ENCODE measurements at regions not wholly inside any gene's neighbourhood (a gene's known extent, or its start where the extent isn't known, plus 50 kb on each side); places are given as distances from the start of the nearest gene placed in this dataset.
A peak's percentile ranks its signal among the peaks of the same experiment; 100 is the strongest.

- Mint-ChIP-seq H3K9me3 (peaks cover 2% of the 10 kb centered on the region), H3K27me3 (no peaks in the 10 kb centered on the region), H3K36me3 (ENCODE audit: low read depth) (peaks cover 5% of the 10 kb centered on the region), H3K4me1 (ENCODE audit: low read depth) (peaks cover 69% of the 10 kb centered on the region), H3K4me3 (peak overlapping the region; percentile 68), H3K27ac (peak overlapping the region; percentile 92)
- peak; percentile 81 for DNase-seq
- ATAC-seq = peak; percentile 52
- CTCF ChIA-PET = interaction anchor here (1.1 to 2.6 kb wide), 5 partner anchors 9 to 45 kb away, joined by 3 to 12 read pairs (median 5); no protein-coding TSS in a partner anchor
- POLR2A ChIA-PET = interaction anchor here (0.6 to 3.8 kb wide), 12 partner anchors 8 to 375 kb away, joined by 3 to 25 read pairs (median 6); partner anchors contain the start of gene IRF2BP2
- TF ChIP-seq CTCF (IDR thresholded peaks at IDR 0.05) = no peak
- intact Hi-C loops (cut with micrococcal nuclease) = no loop called here
These were observed 150.0 kb downstream of the TOMM20 start for GRCh38 chr1:234978397-234979295.

GRCh38 chr1:234977875-234978396 lies 150.7 kb downstream of the TOMM20 start:
- POLR2A ChIA-PET = interaction anchor here (0.6 to 3.8 kb wide), 7 partner anchors 8 to 366 kb away, joined by 3 to 25 read pairs (median 3); partner anchors contain the start of gene IRF2BP2
- intact Hi-C loops (cut with micrococcal nuclease) = no loop called here
- ATAC-seq (no peak), DNase-seq (no peak)
- Mint-ChIP-seq H3K9me3 (peaks cover 2% of the 10 kb centered on the region), H3K27ac (peak overlapping the region; percentile 92), H3K4me1 (ENCODE audit: low read depth) (peaks cover 71% of the 10 kb centered on the region), H3K27me3 (no peaks in the 10 kb centered on the region), H3K36me3 (ENCODE audit: low read depth) (peaks cover 5% of the 10 kb centered on the region), H3K4me3 (peak overlapping the region; percentile 68)
- CTCF ChIA-PET = interaction anchor here (1.1 to 2.6 kb wide), 4 partner anchors 13 to 44 kb away, joined by 3 to 12 read pairs (median 5); no protein-coding TSS in a partner anchor
- no peak for TF ChIP-seq CTCF (IDR thresholded peaks at IDR 0.05)

- Mint-ChIP-seq H3K9me3 (peaks cover 2% of the 10 kb centered on the region), H3K27me3 (no peaks in the 10 kb centered on the region), H3K27ac (no peak overlapping the region), H3K36me3 (ENCODE audit: low read depth) (peaks cover 5% of the 10 kb centered on the region), H3K4me1 (ENCODE audit: low read depth) (peaks cover 75% of the 10 kb centered on the region), H3K4me3 (no peak overlapping the region)
- TF ChIP-seq CTCF (IDR thresholded peaks at IDR 0.05) = no peak
- DNase-seq (no peak), ATAC-seq (no peak)
- POLR2A ChIA-PET = interaction anchor here (0.6 to 3.1 kb wide), 6 partner anchors 11 to 368 kb away, joined by 3 to 12 read pairs (median 5); partner anchors contain the start of gene IRF2BP2
- CTCF ChIA-PET = interaction anchor here (1.3 to 2.1 kb wide), 2 partner anchors 12 to 478 kb away, joined by 3 to 6 read pairs; no protein-coding TSS in a partner anchor
- intact Hi-C loops (cut with micrococcal nuclease) = no loop called here
These were observed 151.6 kb downstream of the TOMM20 start for GRCh38 chr1:234976861-234977680.

GRCh38 chr1:234975941-234976860 lies 152.4 kb downstream of the TOMM20 start:
- no peak overlapping the region for H3K4me3 Mint-ChIP-seq
- H3K27me3 Mint-ChIP-seq = no peaks in the 10 kb centered on the region
- intact Hi-C loops (cut with micrococcal nuclease) = no loop called here
- peaks cover 76% of the 10 kb centered on the region for H3K4me1 Mint-ChIP-seq (ENCODE audit: low read depth)
- peaks cover 2% of the 10 kb centered on the region for H3K9me3 Mint-ChIP-seq
- ChIA-PET POLR2A (interaction anchor here (0.8 to 3.1 kb wide), 6 partner anchors 12 to 367 kb away, joined by 3 to 12 read pairs (median 4); partner anchors contain the start of gene IRF2BP2), CTCF (interaction anchor here (0.7 to 2.1 kb wide), 5 partner anchors 13 to 477 kb away, joined by 3 to 6 read pairs (median 3); no protein-coding TSS in a partner anchor)
- DNase-seq = no peak
- no peak for TF ChIP-seq CTCF (IDR thresholded peaks at IDR 0.05)
- H3K27ac Mint-ChIP-seq = no peak overlapping the region
- H3K36me3 Mint-ChIP-seq (ENCODE audit: low read depth) = peaks cover 5% of the 10 kb centered on the region
- no peak for ATAC-seq

Data from activated CD8-positive, alpha-beta T cell treated with anti-CD3 and anti-CD28 coated beads for 36 hours (primary cell).